ENCODE measurements at regions not wholly inside any gene's neighbourhood (a gene's known extent, or its start where the extent isn't known, plus 50 kb on each side); places are given as distances from the start of the nearest gene placed in this dataset.

DNA sequence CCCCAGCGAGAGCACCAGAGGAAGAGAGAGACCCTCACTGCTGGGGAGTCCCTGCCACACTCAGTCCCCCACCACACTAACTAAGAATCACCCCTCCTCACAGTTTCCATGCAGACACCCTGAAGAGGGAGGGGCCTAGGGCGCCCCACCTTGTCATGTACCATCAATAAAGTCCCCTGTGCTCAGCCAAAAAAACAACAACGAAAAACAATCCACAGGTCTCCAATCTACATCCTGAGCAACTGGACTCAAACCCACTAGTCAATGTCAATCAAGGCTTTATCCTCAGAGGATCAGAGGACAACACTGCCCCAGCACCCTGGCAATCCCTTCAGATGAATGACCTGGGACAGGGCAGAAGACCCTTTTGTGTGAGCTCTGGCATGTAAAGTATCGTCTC lies 210.1 kb upstream of the MSX2 start:
- no peaks in the 10 kb centered on the region for H3K27me3 Mint-ChIP-seq (ENCODE audit: unreplicated experiment)
- no peak overlapping the region for H3K4me3 Mint-ChIP-seq (ENCODE audit: unreplicated experiment)
- no peaks in the 10 kb centered on the region for H3K36me3 Mint-ChIP-seq (ENCODE audit: low read depth, unreplicated experiment)
- DNase-seq (ENCODE audit: low spot score), result no peak
- TF ChIP-seq CTCF (IDR thresholded peaks at IDR 0.05; ENCODE audit: unreplicated experiment), result no peak
- H3K9me3 Mint-ChIP-seq (ENCODE audit: unreplicated experiment), result no peaks in the 10 kb centered on the region
- no peak overlapping the region for H3K27ac Mint-ChIP-seq (ENCODE audit: unreplicated experiment)
- H3K4me1 Mint-ChIP-seq (ENCODE audit: unreplicated experiment), result no peaks in the 10 kb centered on the region

GRCh38 chr5:174514983-174515394 lies 209.4 kb upstream of the MSX2 start:
- Mint-ChIP-seq H3K9me3 (ENCODE audit: unreplicated experiment) (no peaks in the 10 kb centered on the region), H3K27ac (ENCODE audit: unreplicated experiment) (no peak overlapping the region), H3K4me1 (ENCODE audit: unreplicated experiment) (no peaks in the 10 kb centered on the region), H3K36me3 (ENCODE audit: low read depth, unreplicated experiment) (no peaks in the 10 kb centered on the region), H3K27me3 (ENCODE audit: unreplicated experiment) (no peaks in the 10 kb centered on the region), H3K4me3 (ENCODE audit: unreplicated experiment) (no peak overlapping the region)
- no peak for DNase-seq (ENCODE audit: low spot score)
- no peak for TF ChIP-seq CTCF (IDR thresholded peaks at IDR 0.05; ENCODE audit: unreplicated experiment)

DNA sequence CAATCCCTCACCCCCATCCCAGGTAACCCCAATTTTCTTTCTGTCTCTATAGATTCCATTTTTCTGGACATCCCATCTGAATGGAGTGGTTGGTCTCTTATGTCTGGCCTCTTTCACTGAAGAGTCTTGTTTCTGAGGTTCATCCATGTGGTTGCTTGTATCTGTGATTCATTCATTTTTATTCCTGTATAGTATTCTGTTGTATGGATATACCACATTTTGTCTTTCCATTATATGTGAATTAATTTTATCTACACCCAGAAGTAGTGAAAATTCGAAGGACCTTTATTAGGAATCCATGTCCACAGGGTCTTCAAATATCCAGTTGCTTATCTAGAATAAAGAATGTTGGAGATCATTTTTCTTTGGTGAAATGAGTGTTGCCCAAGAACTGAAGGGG lies 207.6 kb upstream of the MSX2 start:
- H3K36me3 Mint-ChIP-seq (ENCODE audit: low read depth, unreplicated experiment), result no peaks in the 10 kb centered on the region
- no peaks in the 10 kb centered on the region for H3K9me3 Mint-ChIP-seq (ENCODE audit: unreplicated experiment)
- H3K4me1 Mint-ChIP-seq (ENCODE audit: unreplicated experiment), result peaks cover 7% of the 10 kb centered on the region
- no peak overlapping the region for H3K4me3 Mint-ChIP-seq (ENCODE audit: unreplicated experiment)
- TF ChIP-seq CTCF (IDR thresholded peaks at IDR 0.05; ENCODE audit: unreplicated experiment), result no peak
- DNase-seq (ENCODE audit: low spot score), result no peak
- no peak overlapping the region for H3K27ac Mint-ChIP-seq (ENCODE audit: unreplicated experiment)
- peaks cover 2% of the 10 kb centered on the region for H3K27me3 Mint-ChIP-seq (ENCODE audit: unreplicated experiment)

DNA sequence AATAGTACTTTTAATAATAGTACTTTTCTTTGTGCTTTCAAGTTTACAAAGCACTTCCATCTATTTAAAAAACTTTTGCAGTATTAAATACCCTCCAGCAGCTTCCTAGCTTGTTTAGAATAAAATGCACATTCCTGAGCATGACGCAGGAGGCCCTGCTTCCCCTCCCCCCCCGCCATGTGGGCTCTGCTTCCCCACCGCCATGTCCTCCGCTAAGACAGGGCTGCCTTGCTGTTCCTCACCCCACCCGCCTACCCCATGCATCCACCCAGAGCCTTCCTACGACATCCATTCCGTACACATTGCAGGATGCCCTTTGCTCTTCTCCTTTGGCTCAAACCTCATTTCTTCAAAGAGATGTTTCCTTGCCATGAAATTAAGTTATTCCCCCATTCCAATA lies 205.9 kb upstream of the MSX2 start:
- H3K36me3 Mint-ChIP-seq (ENCODE audit: low read depth, unreplicated experiment), result no peaks in the 10 kb centered on the region
- peaks cover 2% of the 10 kb centered on the region for H3K27me3 Mint-ChIP-seq (ENCODE audit: unreplicated experiment)
- no peak for TF ChIP-seq CTCF (IDR thresholded peaks at IDR 0.05; ENCODE audit: unreplicated experiment)
- peaks cover 16% of the 10 kb centered on the region for H3K4me1 Mint-ChIP-seq (ENCODE audit: unreplicated experiment)
- no peaks in the 10 kb centered on the region for H3K9me3 Mint-ChIP-seq (ENCODE audit: unreplicated experiment)
- H3K4me3 Mint-ChIP-seq (ENCODE audit: unreplicated experiment), result no peak overlapping the region
- no peak overlapping the region for H3K27ac Mint-ChIP-seq (ENCODE audit: unreplicated experiment)
- DNase-seq (ENCODE audit: low spot score), result no peak

DNA sequence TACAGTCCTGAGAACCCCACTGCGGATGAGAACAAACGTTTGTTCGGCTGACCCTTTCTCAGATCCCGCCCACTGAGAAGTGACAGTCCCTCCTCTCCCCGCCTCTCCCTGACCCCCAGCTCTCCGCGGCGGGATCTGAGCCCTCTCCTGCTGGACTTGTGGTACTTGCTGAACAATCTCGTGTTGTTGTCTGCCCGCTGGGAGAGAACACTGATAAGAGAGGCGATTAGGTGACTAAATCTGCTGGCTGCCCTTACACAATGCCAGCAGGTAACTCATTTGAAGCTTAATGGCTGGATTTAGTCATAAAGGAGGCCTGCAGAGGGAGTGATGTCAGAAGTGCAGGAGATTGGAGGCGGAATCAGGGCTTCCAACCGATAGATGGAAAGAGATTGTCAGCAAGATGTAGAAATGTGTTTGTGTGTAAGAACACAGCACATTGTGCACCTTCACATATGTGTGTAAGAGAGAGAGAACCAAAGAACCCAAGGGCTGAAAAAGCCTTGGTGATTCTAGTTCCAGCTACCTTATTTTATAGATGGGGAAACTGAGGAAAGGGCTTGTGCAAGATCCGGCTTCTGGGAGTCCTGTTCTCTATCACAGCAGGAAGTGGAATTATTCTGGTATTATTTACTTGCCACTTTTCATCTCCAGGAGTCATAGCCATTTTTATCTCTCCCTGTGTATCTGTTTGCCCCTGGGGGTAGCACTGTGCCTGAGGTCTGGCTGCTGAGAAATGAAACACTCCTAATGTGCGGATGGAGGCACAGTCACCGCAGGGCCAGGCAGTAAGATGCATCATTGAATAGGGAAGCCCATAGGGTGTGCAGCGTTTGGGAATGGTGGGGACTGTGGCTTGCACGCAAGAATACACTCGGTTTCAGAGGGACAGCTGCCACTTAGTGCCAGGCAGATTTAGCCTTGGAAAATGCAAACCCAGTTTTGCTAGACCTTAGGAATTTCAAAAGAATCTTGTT lies 203.7 kb upstream of the MSX2 start:
- peaks cover 2% of the 10 kb centered on the region for H3K27me3 Mint-ChIP-seq (ENCODE audit: unreplicated experiment)
- TF ChIP-seq CTCF (IDR thresholded peaks at IDR 0.05; ENCODE audit: unreplicated experiment), result no peak
- H3K4me3 Mint-ChIP-seq (ENCODE audit: unreplicated experiment), result no peak overlapping the region
- H3K9me3 Mint-ChIP-seq (ENCODE audit: unreplicated experiment), result no peaks in the 10 kb centered on the region
- DNase-seq (ENCODE audit: low spot score), result no peak
- H3K4me1 Mint-ChIP-seq (ENCODE audit: unreplicated experiment), result peaks cover 16% of the 10 kb centered on the region
- no peak overlapping the region for H3K27ac Mint-ChIP-seq (ENCODE audit: unreplicated experiment)
- H3K36me3 Mint-ChIP-seq (ENCODE audit: low read depth, unreplicated experiment), result no peaks in the 10 kb centered on the region
